K562 (cell line): ENCODE measurements at regions not wholly inside any gene's neighbourhood (a gene's known extent, or its start where the extent isn't known, plus 50 kb on each side); places are given as distances from the start of the nearest gene placed in this dataset.

Source experiments
- ATAC-seq: fragments of 200-7000 bp; cut with Tn5 transposase; 3 replicates; pipeline ENCODE4 v1.9.1; 2020; ENCODE audit warnings: moderate library complexity
- BruUV-seq: library from RNA; stranded (reverse); fragments of 400-500 nt; replicated peaks from 2 replicates; lab custom pipeline; 2021; lab: Mats Ljungman, UMichigan
- CTCF ChIA-PET: fragments of 300-600 bp; formaldehyde crosslinking; extraction: SDS; loops from one replicate; lab custom pipeline; 2021; ENCODE audit warnings: low intra/inter-chr PET ratio; lab: Yijun Ruan, JAX
- POLR2A ChIA-PET: fragments of 300-600, 350-650 bp; sonication (Branson Sonifier 250); formaldehyde crosslinking; extraction: SDS; loops from one replicate; lab custom pipeline; 2021; ENCODE audit warnings: antibody characterized with exemption, inconsistent platforms; lab: Yijun Ruan, JAX
- DNase-seq, 4 experiments: peaks; one replicate each; pipeline versions ENCODE4 v3.0.0 to v3.0.0-alpha.2; 2011 to 2018; ENCODE audit warnings: low spot score in 3 of 4, mixed read lengths in 3 of 4; ENCODE audit errors: extremely low read depth in 1 of 4
- FAIRE-seq: peaks from 2 replicates; lab custom pipeline; 2011; peaks lifted over from hg19 to GRCh38; lab: Jason Lieb, UNC
- H2AFZ ChIP-seq: 2 replicates; pipeline ENCODE4 v1.6.0; 2011; ENCODE audit warnings: low read depth, low read length, control low read depth, inconsistent platforms
- H3K27ac ChIP-seq: fragments of 200-600 bp; 3 replicates; pipeline ENCODE4 v1.8.0; 2011; ENCODE audit warnings: low read depth, mild to moderate bottlenecking, control low read depth, inconsistent platforms, low read length, moderate library complexity, mixed read lengths; ENCODE audit errors: extremely low read depth
- H3K27me3 ChIP-seq, 2 experiments: fragments of 300-600 bp in 1 of 2; 2 replicates in 1 of 2; 3 replicates in 1 of 2; pipeline versions ENCODE4 v1.6.0 to v1.8.0; 2011; ENCODE audit warnings: inconsistent platforms in 2 of 2, low read length in 2 of 2, mild to moderate bottlenecking in 1 of 2, mixed read lengths in 1 of 2, moderate library complexity in 1 of 2; ENCODE audit not compliant: control insufficient read depth in 2 of 2, insufficient read depth in 2 of 2
- H3K36me3 ChIP-seq: fragments of 300-600 bp; 3 replicates; pipeline ENCODE4 v1.8.0; 2011; ENCODE audit warnings: mild to moderate bottlenecking, low read length, inconsistent platforms; ENCODE audit not compliant: control insufficient read depth, insufficient read depth
- H3K4me1 ChIP-seq, 2 experiments: fragments of 200-600 bp in 1 of 2; replicated peaks in 1 of 2; 2 replicates in 1 of 2; 3 replicates in 1 of 2; pipeline versions ENCODE4 v1.5.1 to v1.8.0; 2011; ENCODE audit warnings: inconsistent platforms in 2 of 2, low read length in 2 of 2, mild to moderate bottlenecking in 1 of 2, mixed read lengths in 1 of 2, moderate library complexity in 1 of 2; ENCODE audit not compliant: control insufficient read depth in 2 of 2, insufficient read depth in 2 of 2
- H3K4me2 ChIP-seq: 2 replicates; pipeline ENCODE4 v1.6.1; 2011; ENCODE audit warnings: low read length, control low read depth, inconsistent platforms, mixed read lengths; ENCODE audit not compliant: insufficient read depth
- H3K4me3 ChIP-seq: fragments of 200-600 bp; sonication (generic), shearing (Covaris generic); 2 replicates; pipeline ENCODE4 v1.5.1; 2016; ENCODE audit warnings: control low read depth, inconsistent platforms
- H3K79me2 ChIP-seq: fragments of 200-600 bp; 3 replicates; pipeline ENCODE4 v1.8.0; 2011; ENCODE audit warnings: low read length, inconsistent platforms; ENCODE audit not compliant: control insufficient read depth, insufficient read depth
- H3K9ac ChIP-seq, 2 experiments: 2 replicates each; pipeline versions ENCODE4 v1.6.0 to v1.6.1; 2011; ENCODE audit warnings: low read depth in 2 of 2, low read length in 2 of 2, control low read depth in 1 of 2, inconsistent platforms in 1 of 2, mild to moderate bottlenecking in 1 of 2, mixed read lengths in 1 of 2; ENCODE audit not compliant: insufficient read depth in 1 of 2
- H3K9me1 ChIP-seq: one replicate; pipeline ENCODE4 v1.6.0; 2011; ENCODE audit warnings: inconsistent platforms, mild to moderate bottlenecking, low read length, moderate library complexity; ENCODE audit not compliant: control insufficient read depth, insufficient read depth
- H3K9me3 ChIP-seq: replicated peaks from 2 replicates; pipeline ENCODE4 v1.5.1; 2011; ENCODE audit warnings: low read depth, low read length, inconsistent platforms; ENCODE audit not compliant: control insufficient read depth, insufficient read depth
- H4K20me1 ChIP-seq: replicated peaks from 2 replicates; pipeline ENCODE4 v1.6.1; 2011; ENCODE audit warnings: low read length, inconsistent platforms, mixed read lengths; ENCODE audit not compliant: control insufficient read depth, insufficient read depth
- FOS ChIP-seq: IDR thresholded peaks from 3 replicates; pipeline ENCODE4 v1.6.1; 2011; ENCODE audit not compliant: insufficient read length; ENCODE audit errors: extremely low read depth
- HDAC8 ChIP-seq: fragments of 450-650 bp; IDR thresholded peaks from 2 replicates; pipeline ENCODE4 v1.6.1; 2016; ENCODE audit warnings: mild to moderate bottlenecking, missing genetic modification characterization, moderate library complexity, missing compliant biosample characterization
- HOXB6 ChIP-seq: fragments of 250-450 bp; sonication (Bioruptor Pico); IDR thresholded peaks from 2 replicates; pipeline ENCODE4 v1.5.1; 2022; ENCODE audit warnings: mild to moderate bottlenecking, borderline replicate concordance
- LEF1 ChIP-seq: fragments of 450-650 bp; IDR thresholded peaks from 2 replicates; pipeline ENCODE4 v1.6.1; 2016; ENCODE audit warnings: mild to moderate bottlenecking
- NCOA2 ChIP-seq, 2 experiments: fragments of 450-650 bp; IDR thresholded peaks; 2 replicates each; pipeline ENCODE4 v1.6.1; 2018; ENCODE audit warnings: mild to moderate bottlenecking in 2 of 2, moderate library complexity in 1 of 2; ENCODE audit not compliant: partially characterized antibody in 2 of 2
- NR2C2 ChIP-seq, 2 experiments: fragments of 200-800 bp in 1 of 2; sonication (Bioruptor generic) in 1 of 2; sonication (generic) in 1 of 2; formaldehyde crosslinking in 1 of 2; IDR thresholded peaks; 2 replicates each; pipeline versions ENCODE4 v1.6.1 to v1.8.0; 2016 to 2022; ENCODE audit warnings: mild to moderate bottlenecking in 1 of 2, missing compliant biosample characterization in 1 of 2, missing genetic modification characterization in 1 of 2, missing genetic modification reagents in 1 of 2
- TFAP4 ChIP-seq: sonication (generic); formaldehyde crosslinking; IDR thresholded peaks from 2 replicates; pipeline ENCODE4 v1.8.0; 2022; ENCODE audit warnings: missing genetic modification reagents, mild to moderate bottlenecking, moderate library complexity, borderline replicate concordance
- ZNF324 ChIP-seq: fragments of 250-450 bp; sonication (Bioruptor Pico); IDR thresholded peaks from 2 replicates; pipeline ENCODE4 v1.4.0; 2020; ENCODE audit warnings: mild to moderate bottlenecking
- ZNF77 ChIP-seq: fragments of 250-450 bp; sonication (Bioruptor Pico); IDR thresholded peaks from 2 replicates; pipeline ENCODE4 v1.5.0; 2020
- ZZZ3 ChIP-seq: fragments of 450-650 bp; IDR thresholded peaks from 2 replicates; pipeline ENCODE4 v1.6.1; 2016; ENCODE audit warnings: antibody characterized with exemption, mild to moderate bottlenecking, moderate library complexity
- WGBS: fragments of 100-300 bp; shearing (Covaris generic); methylation state at CpG from one replicate; pipeline ENCODE4 v1.1.6; 2016; ENCODE audit warnings: low coverage, mixed read lengths; ENCODE audit not compliant: insufficient coverage; ENCODE audit errors: missing lambda C conversion rate; 5-methylcytosine and 5-hydroxymethylcytosine counted together
- in situ Hi-C: fragments of 300-500 bp; cut with MboI; formaldehyde crosslinking; loops from 4 replicates; pipeline ENCODE4 v1.15.0; 2018; ENCODE audit warnings: inconsistent platforms, mixed read lengths
- intact Hi-C: fragments of 100-400 bp; cut with micrococcal nuclease; formaldehyde crosslinking; loops from 2 replicates; pipeline ENCODE4 v1.14.2; 2022
- TF ChIP-seq, protein P1 (sequence below): sonication (generic); formaldehyde crosslinking; IDR thresholded peaks from 2 replicates; pipeline ENCODE4 v1.8.0; 2022; ENCODE audit warnings: mild to moderate bottlenecking, missing genetic modification reagents, borderline replicate concordance
- TF ChIP-seq, protein P2 (sequence below): fragments of 450-650 bp; IDR thresholded peaks from one replicate; pipeline ENCODE4 v1.6.1; 2018; ENCODE audit warnings: mild to moderate bottlenecking, moderate library complexity; ENCODE audit not compliant: partially characterized antibody

GRCh38 chr3:106635271-106635670 is 742.0 kb upstream of the CCDC54 start:
- H3K36me3 ChIP-seq, result no peaks in the 10 kb centered on the region
- TF ChIP-seq HDAC8 (tag), result no peak
- no peak for TF ChIP-seq HOXB6 (CRISPR knock-in tag)
- TF ChIP-seq, protein P1, sequence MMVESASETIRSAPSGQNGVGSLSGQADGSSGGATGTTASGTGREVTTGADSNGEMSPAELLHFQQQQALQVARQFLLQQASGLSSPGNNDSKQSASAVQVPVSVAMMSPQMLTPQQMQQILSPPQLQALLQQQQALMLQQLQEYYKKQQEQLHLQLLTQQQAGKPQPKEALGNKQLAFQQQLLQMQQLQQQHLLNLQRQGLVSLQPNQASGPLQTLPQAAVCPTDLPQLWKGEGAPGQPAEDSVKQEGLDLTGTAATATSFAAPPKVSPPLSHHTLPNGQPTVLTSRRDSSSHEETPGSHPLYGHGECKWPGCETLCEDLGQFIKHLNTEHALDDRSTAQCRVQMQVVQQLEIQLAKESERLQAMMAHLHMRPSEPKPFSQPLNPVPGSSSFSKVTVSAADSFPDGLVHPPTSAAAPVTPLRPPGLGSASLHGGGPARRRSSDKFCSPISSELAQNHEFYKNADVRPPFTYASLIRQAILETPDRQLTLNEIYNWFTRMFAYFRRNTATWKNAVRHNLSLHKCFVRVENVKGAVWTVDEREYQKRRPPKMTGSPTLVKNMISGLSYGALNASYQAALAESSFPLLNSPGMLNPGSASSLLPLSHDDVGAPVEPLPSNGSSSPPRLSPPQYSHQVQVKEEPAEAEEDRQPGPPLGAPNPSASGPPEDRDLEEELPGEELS (CRISPR knock-in tag), result no peak
- TF ChIP-seq FOS, result no peak
- TF ChIP-seq, protein P2, sequence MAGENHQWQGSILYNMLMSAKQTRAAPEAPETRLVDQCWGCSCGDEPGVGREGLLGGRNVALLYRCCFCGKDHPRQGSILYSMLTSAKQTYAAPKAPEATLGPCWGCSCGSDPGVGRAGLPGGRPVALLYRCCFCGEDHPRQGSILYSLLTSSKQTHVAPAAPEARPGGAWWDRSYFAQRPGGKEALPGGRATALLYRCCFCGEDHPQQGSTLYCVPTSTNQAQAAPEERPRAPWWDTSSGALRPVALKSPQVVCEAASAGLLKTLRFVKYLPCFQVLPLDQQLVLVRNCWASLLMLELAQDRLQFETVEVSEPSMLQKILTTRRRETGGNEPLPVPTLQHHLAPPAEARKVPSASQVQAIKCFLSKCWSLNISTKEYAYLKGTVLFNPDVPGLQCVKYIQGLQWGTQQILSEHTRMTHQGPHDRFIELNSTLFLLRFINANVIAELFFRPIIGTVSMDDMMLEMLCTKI, result no peak
- TF ChIP-seq TFAP4 (CRISPR knock-in tag), result no peak
- TF ChIP-seq LEF1, result no peak
- no peak for TF ChIP-seq NCOA2 (IDR thresholded peaks at IDR 0.05; ENCODE audit: partially characterized antibody in 2 of 2)
- TF ChIP-seq ZNF77 (CRISPR knock-in tag), result no peak
- TF ChIP-seq ZZZ3, result no peak
- TF ChIP-seq NR2C2 (CRISPR knock-in tag; IDR thresholded peaks at IDR 0.05), result no peak
- TF ChIP-seq NR2C2 (tag; IDR thresholded peaks at IDR 0.05), result no peak
- no peak for TF ChIP-seq ZNF324
- no peak overlapping the region for H2AFZ ChIP-seq
- no peaks in the 10 kb centered on the region for H3K79me2 ChIP-seq
- no peak for DNase-seq
- ATAC-seq, result no peak
- intact Hi-C loops (no loop called here), in situ Hi-C loops (no loop called here)
- no peak overlapping the region for H3K4me3 ChIP-seq
- no peak overlapping the region for H3K9ac ChIP-seq
- H3K4me2 ChIP-seq, result no peak overlapping the region
- H3K27ac ChIP-seq, result no peak overlapping the region
- WGBS, result 0% methylated on average over 3 of the region's 3 CpGs
- no peaks in the 10 kb centered on the region for H4K20me1 ChIP-seq
- no peak for FAIRE-seq
- H3K4me1 ChIP-seq, result no peaks in the 10 kb centered on the region
- BruUV-seq, result no TSS peak
- H3K27me3 ChIP-seq, result no peaks in the 10 kb centered on the region
- H3K9me3 ChIP-seq, result no peaks in the 10 kb centered on the region
- POLR2A ChIA-PET, result no interaction called here
- CTCF ChIA-PET, result interaction anchor here (0.5 kb wide), 1 partner anchor 1223 kb away, joined by 3 read pairs; no protein-coding TSS in a partner anchor
- no peaks in the 10 kb centered on the region for H3K9me1 ChIP-seq
